Activated T-cell treated with anti-CD3 and anti-CD28 coated beads, Interleukin-2, amount 50 U/mL, for 72 hours (primary cell): ENCODE measurements at regions not wholly inside any gene's neighbourhood (a gene's known extent, or its start where the extent isn't known, plus 50 kb on each side); places are given as distances from the start of the nearest gene placed in this dataset.

Experiments
- ATAC-seq, 2 donors: fragments of 150-1000 bp; cut with Tn5 transposase; replicated peaks in 1 of 2; 2 replicates each; pipeline ENCODE4 v1.10.0; 2021; ENCODE audit warnings: moderate library complexity in 2 of 2, mild to moderate bottlenecking in 1 of 2
- DNase-seq, 2 donors: peaks; one replicate each; pipeline ENCODE4 v3.0.0; 2021 to 2022; ENCODE audit warnings: mixed read lengths in 1 of 2
- H3K27ac Mint-ChIP-seq: one replicate; pipeline ENCODE4 v1.8.0; 2022; ENCODE audit warnings: mild to moderate bottlenecking, moderate library complexity, mixed read lengths
- H3K27me3 Mint-ChIP-seq: one replicate; pipeline ENCODE4 v1.8.0; 2022; ENCODE audit warnings: low read depth, mixed read lengths
- H3K36me3 Mint-ChIP-seq, 2 donors: one replicate each; pipeline ENCODE4 v1.8.0; 2022; ENCODE audit warnings: mixed read lengths in 2 of 2, mild to moderate bottlenecking in 1 of 2; ENCODE audit not compliant: insufficient read depth in 2 of 2
- H3K4me1 Mint-ChIP-seq: one replicate; pipeline ENCODE4 v1.8.0; 2022; ENCODE audit warnings: low read depth, mixed read lengths
- H3K4me3 Mint-ChIP-seq, 2 donors: one replicate each; pipeline ENCODE4 v1.8.0; 2022; ENCODE audit warnings: mild to moderate bottlenecking in 2 of 2, mixed read lengths in 2 of 2, moderate library complexity in 2 of 2
- H3K9me3 Mint-ChIP-seq, 2 donors: one replicate each; pipeline ENCODE4 v1.8.0; 2022; ENCODE audit warnings: mixed read lengths in 2 of 2

DNA sequence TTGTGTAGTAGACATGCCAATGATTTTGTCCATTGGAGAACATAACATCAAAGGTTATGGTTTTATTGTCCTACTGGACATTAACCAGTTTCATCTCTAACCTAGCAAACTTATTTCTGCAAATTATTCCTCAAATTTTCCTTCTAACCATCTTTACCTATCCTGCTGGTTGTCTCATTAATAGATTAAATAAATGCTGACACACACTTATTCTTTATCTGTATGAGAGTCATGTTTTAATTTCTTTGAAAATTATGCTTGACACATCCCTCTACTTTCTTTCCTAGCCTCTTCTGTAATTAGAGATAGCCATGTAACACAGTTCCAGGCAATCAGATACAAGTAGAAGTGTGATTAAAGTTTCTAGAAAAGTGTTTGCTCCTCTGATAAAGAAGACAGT lies 98.9 kb downstream of the RPS29 start:
- peaks cover 7% of the 10 kb centered on the region for H3K4me1 Mint-ChIP-seq
- DNase-seq (no peak), ATAC-seq (no peak)
- H3K36me3 Mint-ChIP-seq: no peaks in the 10 kb centered on the region
- no peak overlapping the region for H3K27ac Mint-ChIP-seq
- no peaks in the 10 kb centered on the region for H3K9me3 Mint-ChIP-seq
- H3K27me3 Mint-ChIP-seq: peaks cover 6% of the 10 kb centered on the region
- no peak overlapping the region for H3K4me3 Mint-ChIP-seq

DNA sequence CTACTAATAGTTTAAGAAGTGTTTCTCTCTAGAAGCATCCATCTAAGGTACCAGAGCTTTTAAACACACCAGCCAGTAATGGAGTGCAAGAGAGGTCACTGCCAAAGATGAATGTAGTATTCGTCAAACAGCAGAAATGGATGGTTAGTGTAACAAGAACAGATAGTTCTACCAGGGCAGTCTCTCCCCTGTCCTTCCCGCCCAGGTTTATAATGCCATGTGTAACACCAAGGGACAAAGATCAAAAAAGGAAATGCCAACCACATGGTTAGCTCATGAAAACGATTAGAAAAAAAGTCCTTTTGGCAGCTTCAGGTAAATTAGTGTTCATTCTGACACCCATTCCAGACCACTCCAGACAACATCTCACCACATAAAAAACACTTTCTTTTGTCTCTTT lies 100.9 kb downstream of the RPS29 start:
- peaks cover 6% of the 10 kb centered on the region for H3K27me3 Mint-ChIP-seq
- DNase-seq (no peak), ATAC-seq (no peak)
- H3K36me3 Mint-ChIP-seq: peaks cover 0 to 2% of the 10 kb centered on the region in 2 donors
- H3K4me3 Mint-ChIP-seq: no peak overlapping the region
- peaks cover 2 to 8% of the 10 kb centered on the region in 2 donors for H3K9me3 Mint-ChIP-seq
- H3K27ac Mint-ChIP-seq: no peak overlapping the region
- peaks cover 7% of the 10 kb centered on the region for H3K4me1 Mint-ChIP-seq

DNA sequence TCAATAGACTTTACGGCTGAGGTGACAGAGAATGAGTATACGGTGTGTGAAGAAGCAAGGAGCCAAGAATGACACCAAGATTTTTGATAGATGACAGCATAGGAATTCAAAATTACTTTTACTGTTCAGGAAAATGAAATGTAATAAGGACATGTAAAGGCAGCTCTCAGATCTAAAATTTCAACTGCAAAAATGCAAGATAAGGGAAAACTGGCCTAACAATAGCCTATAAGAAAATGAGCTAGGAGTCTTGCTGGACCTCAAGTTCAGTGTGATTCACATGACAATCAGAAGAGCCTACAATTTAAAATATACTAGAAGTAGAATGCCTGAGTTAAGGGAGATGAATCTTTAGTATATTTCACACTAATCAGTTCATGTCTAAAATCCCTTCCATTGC lies 102.0 kb downstream of the RPS29 start:
- Mint-ChIP-seq H3K27me3 (peaks cover 6% of the 10 kb centered on the region), H3K4me1 (peaks cover 7% of the 10 kb centered on the region), H3K36me3 (peaks cover 0 to 2% of the 10 kb centered on the region in 2 donors), H3K27ac (no peak overlapping the region), H3K9me3 (peaks cover 2 to 8% of the 10 kb centered on the region in 2 donors), H3K4me3 (no peak overlapping the region)
- ATAC-seq (no peak), DNase-seq (no peak)

DNA sequence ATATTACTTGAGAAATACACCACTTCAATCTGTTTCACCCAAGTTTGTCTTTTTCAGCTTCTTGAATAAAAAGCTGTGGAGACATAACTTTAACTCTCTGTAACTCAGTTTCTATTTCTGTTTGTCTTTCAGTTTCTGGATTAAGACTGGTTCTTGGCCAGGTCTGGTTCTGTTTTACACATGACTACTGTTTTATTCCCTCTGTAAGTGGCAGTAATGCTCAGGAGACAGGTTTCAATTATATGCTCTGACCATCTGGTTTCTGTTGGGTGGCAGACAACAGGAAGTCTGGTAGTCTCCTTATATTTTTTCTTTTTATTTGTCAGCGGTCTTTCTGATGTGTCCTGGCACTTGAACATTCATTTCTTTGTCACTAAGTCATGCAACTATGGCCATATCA lies 102.9 kb downstream of the RPS29 start:
- H3K4me1 Mint-ChIP-seq: peaks cover 7% of the 10 kb centered on the region
- no peak overlapping the region for H3K27ac Mint-ChIP-seq
- DNase-seq (no peak), ATAC-seq (peak in 1 of 2 donors; percentile 42)
- H3K4me3 Mint-ChIP-seq: peak overlapping the region in 1 of 2 donors; percentile 24
- H3K36me3 Mint-ChIP-seq: peaks cover 0 to 2% of the 10 kb centered on the region in 2 donors
- peaks cover 6% of the 10 kb centered on the region for H3K27me3 Mint-ChIP-seq
- H3K9me3 Mint-ChIP-seq: peaks cover 2 to 8% of the 10 kb centered on the region in 2 donors

GRCh38 chr14:49480979-49481498 lies 105.1 kb downstream of the RPS29 start:
- peaks cover 6% of the 10 kb centered on the region for H3K27me3 Mint-ChIP-seq

DNA sequence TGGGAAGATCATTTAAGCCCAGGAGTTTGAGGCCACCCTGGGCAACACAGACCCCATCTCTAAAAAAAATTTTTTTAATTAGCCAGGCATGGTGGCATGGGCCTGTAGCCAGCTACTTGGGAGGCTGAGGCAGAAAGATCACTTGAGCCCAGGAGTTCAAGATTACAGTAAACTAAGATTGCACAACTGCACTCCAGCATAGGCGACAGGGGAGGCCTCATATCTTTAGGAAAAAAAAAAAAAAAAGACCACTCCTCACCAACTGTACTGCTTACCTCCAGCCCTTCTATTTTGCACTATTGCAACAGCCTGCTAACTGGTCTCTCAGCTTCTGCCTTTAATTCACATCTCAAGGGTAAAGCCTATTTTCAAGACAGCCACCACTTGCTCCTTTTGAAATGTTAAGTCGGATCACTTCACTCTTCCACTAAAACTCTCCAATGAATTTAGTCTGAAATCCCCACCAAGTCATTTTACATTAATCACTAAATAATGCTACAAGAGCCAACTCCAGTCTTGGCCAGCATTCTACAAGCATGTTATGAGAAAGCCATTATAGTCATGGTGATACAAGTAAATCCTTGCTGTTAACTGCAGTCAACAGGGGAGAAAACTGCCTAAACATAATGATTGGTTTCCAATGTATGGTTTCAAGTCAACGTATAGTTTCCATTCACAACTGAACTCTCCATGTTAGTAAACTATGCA lies 106.0 kb downstream of the RPS29 start:
- H3K27ac Mint-ChIP-seq: no peak overlapping the region
- H3K27me3 Mint-ChIP-seq: peaks cover 6% of the 10 kb centered on the region
- H3K4me3 Mint-ChIP-seq: no peak overlapping the region
- ATAC-seq: no peak
- no peak for DNase-seq
- peaks cover 0 to 2% of the 10 kb centered on the region in 2 donors for H3K36me3 Mint-ChIP-seq
- peaks cover 2 to 8% of the 10 kb centered on the region in 2 donors for H3K9me3 Mint-ChIP-seq
- H3K4me1 Mint-ChIP-seq: peaks cover 7% of the 10 kb centered on the region

More at GRCh38 chr14:49480979-49481498, 105.1 kb downstream of the RPS29 start:
- peaks cover 2 to 8% of the 10 kb centered on the region in 2 donors for H3K9me3 Mint-ChIP-seq
- ATAC-seq (no peak), DNase-seq (no peak)
- peaks cover 0 to 2% of the 10 kb centered on the region in 2 donors for H3K36me3 Mint-ChIP-seq
- no peak overlapping the region for H3K27ac Mint-ChIP-seq
- peaks cover 7% of the 10 kb centered on the region for H3K4me1 Mint-ChIP-seq
- H3K4me3 Mint-ChIP-seq: no peak overlapping the region

- ATAC-seq: no peak
- DNase-seq: no peak
- H3K9me3 Mint-ChIP-seq: peaks cover 2 to 8% of the 10 kb centered on the region in 2 donors
- no peak overlapping the region for H3K4me3 Mint-ChIP-seq
- peaks cover 0 to 2% of the 10 kb centered on the region in 2 donors for H3K36me3 Mint-ChIP-seq
- no peak overlapping the region for H3K27ac Mint-ChIP-seq
- H3K4me1 Mint-ChIP-seq: peaks cover 7% of the 10 kb centered on the region
- H3K27me3 Mint-ChIP-seq: peaks cover under 1% of the 10 kb centered on the region
Measured at GRCh38 chr14:49479432-49479831, 106.7 kb downstream of the RPS29 start.

DNA sequence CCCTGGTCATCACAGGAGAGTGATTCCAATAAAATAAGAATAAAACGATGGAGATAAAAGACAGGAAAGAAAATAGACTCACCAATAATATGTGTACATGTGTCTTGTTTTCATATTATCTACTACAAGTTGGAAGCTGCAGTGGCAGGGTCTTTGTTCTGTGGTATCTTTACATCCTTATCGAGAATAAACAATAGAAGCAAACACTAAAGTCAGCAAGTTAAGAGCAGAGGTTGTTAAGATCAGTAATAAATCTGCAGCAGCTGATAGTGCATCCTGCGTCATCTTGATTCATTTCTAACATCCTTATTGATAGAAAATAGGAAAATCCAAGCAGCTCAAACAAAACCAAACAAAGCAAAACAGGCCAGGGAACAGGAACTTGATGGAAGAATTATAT lies 107.4 kb downstream of the RPS29 start:
- ATAC-seq (no peak), DNase-seq (no peak)
- H3K36me3 Mint-ChIP-seq: peaks cover 0 to 2% of the 10 kb centered on the region in 2 donors
- peaks cover 2 to 8% of the 10 kb centered on the region in 2 donors for H3K9me3 Mint-ChIP-seq
- no peak overlapping the region for H3K27ac Mint-ChIP-seq
- H3K27me3 Mint-ChIP-seq: no peaks in the 10 kb centered on the region
- H3K4me1 Mint-ChIP-seq: peaks cover 7% of the 10 kb centered on the region
- no peak overlapping the region for H3K4me3 Mint-ChIP-seq

DNA sequence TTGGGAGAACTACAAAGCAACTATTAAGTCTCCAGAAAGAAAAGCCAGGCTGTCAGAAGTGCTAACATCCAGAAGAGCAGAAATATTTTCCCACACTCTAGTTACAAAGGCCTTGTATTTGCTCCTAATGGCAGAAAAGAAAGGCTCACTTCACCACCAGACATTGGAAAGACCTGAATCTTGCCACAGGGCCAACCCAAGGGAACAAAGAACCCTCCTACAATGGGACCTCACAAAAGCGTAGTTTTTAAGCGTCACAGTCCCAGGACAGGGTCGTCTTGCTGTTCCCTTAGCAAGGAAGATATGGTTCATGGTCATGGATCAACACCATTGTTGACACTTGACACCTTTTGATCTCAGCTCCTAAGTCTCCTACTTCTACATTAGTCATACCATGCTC lies 119.1 kb downstream of the RPS29 start:
- Mint-ChIP-seq H3K36me3 (no peaks in the 10 kb centered on the region), H3K27ac (no peak overlapping the region), H3K9me3 (no peaks in the 10 kb centered on the region), H3K4me1 (no peaks in the 10 kb centered on the region), H3K27me3 (peaks cover 8% of the 10 kb centered on the region), H3K4me3 (no peak overlapping the region)
- ATAC-seq (no peak), DNase-seq (no peak)

GRCh38 chr14:49464885-49465284 lies 121.3 kb downstream of the RPS29 start:
- Mint-ChIP-seq H3K9me3 (no peaks in the 10 kb centered on the region), H3K36me3 (no peaks in the 10 kb centered on the region), H3K27ac (no peak overlapping the region), H3K4me1 (no peaks in the 10 kb centered on the region), H3K27me3 (peaks cover 8% of the 10 kb centered on the region), H3K4me3 (no peak overlapping the region)
- DNase-seq: no peak
- ATAC-seq: no peak

DNA sequence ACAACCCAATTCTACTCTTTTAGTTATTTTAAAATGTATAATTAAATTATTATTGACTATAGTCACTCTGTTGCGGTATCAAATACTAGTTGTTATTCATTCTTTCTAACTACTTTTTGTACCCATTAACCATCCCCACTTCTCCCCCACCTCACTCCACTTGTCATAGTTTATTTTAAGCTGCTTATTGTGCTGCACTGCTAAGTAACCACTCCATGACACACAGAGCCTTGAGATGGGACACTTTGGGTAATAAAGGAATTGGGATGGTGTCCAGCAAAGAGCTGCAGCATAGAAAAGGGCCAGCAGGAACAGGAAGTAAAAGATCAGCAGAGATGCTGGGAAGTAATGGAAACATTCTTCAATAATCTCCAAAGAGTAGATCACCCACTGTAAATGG lies 123.0 kb downstream of the RPS29 start:
- no peak overlapping the region for H3K4me3 Mint-ChIP-seq

GRCh38 chr14:49461529-49462401 lies 124.4 kb downstream of the RPS29 start:
- Mint-ChIP-seq H3K4me1 (no peaks in the 10 kb centered on the region), H3K27me3 (no peaks in the 10 kb centered on the region), H3K36me3 (no peaks in the 10 kb centered on the region), H3K27ac (no peak overlapping the region), H3K9me3 (no peaks in the 10 kb centered on the region), H3K4me3 (no peak overlapping the region)
- DNase-seq (peak; percentile 70), ATAC-seq (peak; percentile 86 to 87)

More for the DNA sequence above, 123.0 kb downstream of the RPS29 start:
- Mint-ChIP-seq H3K36me3 (no peaks in the 10 kb centered on the region), H3K27ac (no peak overlapping the region), H3K4me1 (no peaks in the 10 kb centered on the region), H3K9me3 (no peaks in the 10 kb centered on the region), H3K27me3 (peaks cover 4% of the 10 kb centered on the region)
- ATAC-seq (no peak), DNase-seq (no peak)

DNA sequence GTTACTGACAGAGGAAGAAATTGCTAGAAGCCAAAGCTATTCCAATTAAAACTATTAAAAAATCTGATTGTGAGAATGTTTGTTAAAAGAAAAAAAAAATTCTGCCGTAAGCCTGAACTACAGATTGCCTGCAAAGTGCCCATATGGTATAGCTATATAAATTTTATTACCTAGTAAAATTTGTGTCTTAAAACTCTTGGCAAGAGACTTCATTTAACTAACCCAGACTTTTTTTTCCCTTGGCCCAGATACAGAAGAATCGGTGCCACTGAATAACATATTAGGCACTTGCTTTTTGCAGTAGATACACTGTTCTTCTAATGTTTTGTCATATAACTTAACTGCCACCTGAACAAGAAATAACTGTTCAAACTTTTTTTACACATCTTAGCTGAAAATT lies 125.5 kb downstream of the RPS29 start:
- no peaks in the 10 kb centered on the region for H3K27me3 Mint-ChIP-seq
- no peaks in the 10 kb centered on the region for H3K36me3 Mint-ChIP-seq
- DNase-seq: no peak
- no peaks in the 10 kb centered on the region for H3K9me3 Mint-ChIP-seq
- H3K4me1 Mint-ChIP-seq: no peaks in the 10 kb centered on the region
- no peak overlapping the region for H3K4me3 Mint-ChIP-seq
- no peak for ATAC-seq
- no peak overlapping the region for H3K27ac Mint-ChIP-seq
